Activated T-helper 9 cell treated with anti-CD3 and anti-CD28 coated beads, Interleukin-2, amount 50 U/mL, for 16 hours (primary cell): ENCODE measurements at regions not wholly inside any gene's neighbourhood (a gene's known extent, or its start where the extent isn't known, plus 50 kb on each side); places are given as distances from the start of the nearest gene placed in this dataset.
"Not testable (repeated sequence)": the region's sequence is repeated elsewhere in the genome, so short reads cannot be mapped to it uniquely, and the experiment has no call there.

ENCODE experiments used
- DNase-seq: peaks from one replicate; pipeline ENCODE4 v3.0.0-alpha.2; 2020; ENCODE audit warnings: low read depth

DNA sequence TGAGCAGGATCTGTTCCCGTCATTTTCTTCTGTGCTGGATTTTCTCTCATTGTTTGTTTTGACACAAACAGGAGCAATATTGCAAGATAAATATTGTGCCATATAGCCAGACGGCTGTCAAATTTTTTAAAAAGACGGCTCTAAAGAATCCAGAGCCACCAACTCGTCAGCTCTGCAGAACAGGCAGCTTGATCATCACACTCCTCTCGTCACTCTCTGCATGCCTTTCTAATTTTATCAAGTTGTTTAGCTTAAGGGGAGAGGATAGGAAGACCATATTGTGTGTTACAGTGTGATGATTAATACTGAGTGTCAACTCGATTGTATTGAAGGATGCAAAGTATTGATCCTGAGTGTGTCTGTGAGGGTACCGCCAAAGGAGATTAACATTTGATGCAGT lies 562.8 kb downstream of the GALC start:
- no peak for DNase-seq

DNA sequence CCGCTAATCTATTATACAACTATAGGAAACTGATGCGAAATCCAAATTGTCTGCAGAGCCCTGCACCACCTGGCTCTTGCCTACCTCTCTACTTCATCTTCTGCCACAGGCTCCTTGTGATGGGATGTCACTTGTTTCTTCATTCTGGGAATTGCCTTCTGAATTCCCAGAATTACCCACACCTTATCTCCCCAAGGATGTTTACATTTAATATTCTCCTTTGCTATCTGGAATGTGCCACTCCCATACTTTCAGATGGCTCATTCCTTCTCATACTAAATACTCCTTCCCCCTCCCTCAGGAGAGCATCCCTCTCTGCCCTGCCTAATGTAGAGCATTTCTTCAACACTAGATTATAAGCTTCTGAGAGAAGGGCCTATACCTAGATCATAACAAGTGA lies 573.1 kb downstream of the GALC start:
- DNase-seq = no peak

DNA sequence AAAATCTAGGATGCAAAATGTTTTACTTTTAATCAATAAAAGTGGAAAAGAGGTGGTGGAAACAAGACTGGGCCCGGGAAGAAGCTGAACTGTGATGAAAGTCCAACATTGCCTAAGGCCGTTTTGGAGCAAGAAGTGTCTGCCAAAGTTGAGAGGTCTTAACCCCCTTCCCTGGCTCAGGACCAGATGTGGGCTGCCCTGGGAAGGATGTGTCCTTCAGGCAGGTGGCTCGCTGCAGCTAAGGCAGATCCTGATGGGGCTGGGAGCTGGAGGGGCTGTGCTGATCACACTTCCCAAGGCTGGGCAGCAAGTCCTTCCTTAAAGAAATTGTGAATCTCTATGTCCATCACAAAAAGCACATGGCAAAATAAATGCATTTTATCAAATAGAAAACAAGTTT lies 581.6 kb downstream of the GALC start:
- no peak for DNase-seq

DNA sequence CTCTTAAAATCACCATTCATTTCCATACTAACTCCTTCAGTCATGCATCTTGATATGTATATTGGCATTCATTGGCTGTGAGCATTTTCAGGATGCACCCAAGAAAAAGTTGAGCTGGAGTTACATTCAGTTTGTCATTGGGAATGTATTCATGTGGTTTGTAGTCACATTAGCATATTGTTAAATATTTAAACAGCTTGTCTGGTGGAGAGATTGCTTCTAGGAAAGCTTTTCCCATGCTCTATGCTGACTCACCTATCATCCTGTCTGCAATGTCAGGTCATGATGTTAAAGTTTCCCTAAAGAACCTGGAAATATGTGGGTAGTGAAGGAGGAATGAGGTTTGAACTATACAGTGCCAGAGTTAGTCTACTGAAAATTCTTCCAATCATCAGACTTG lies 583.6 kb downstream of the GALC start:
- no peak for DNase-seq

DNA sequence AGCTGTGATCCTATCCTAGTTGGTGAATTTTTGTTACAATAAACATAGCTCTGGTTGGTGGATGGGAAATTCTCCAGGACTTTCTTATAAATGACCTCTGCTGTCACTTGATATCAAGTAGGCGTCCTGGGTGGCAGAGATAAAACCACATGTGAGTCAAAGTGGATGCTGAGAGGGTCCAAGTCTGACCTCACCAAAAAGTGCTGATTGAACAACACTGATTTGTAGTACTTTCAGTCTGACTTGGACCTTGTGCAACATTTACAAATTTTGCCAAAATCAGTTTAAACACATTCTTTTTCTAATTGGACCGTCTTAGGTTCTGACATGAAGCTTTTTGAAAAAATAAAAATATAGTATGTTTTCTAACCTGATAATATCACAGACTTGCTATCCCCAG lies 585.6 kb downstream of the GALC start:
- DNase-seq = no peak

DNA sequence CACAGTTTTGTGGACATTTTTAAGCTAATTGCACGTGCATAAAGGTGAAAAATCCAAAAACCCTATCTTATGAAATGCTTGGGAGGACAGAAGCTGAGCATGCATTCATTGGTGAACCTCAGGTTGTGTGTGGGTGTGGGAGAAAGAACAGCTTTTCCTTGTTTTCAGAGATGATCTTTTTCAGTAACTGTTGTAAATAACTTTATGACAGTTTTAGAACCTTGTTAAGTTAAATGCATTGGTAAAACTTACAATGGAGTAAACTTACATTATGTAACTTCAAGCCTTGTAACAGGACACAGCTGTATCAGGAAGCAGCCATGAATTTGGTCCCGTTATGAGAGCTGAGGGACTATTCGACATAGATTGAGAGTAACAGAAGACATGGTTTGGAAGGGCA lies 587.4 kb downstream of the GALC start:
- no peak for DNase-seq

DNA sequence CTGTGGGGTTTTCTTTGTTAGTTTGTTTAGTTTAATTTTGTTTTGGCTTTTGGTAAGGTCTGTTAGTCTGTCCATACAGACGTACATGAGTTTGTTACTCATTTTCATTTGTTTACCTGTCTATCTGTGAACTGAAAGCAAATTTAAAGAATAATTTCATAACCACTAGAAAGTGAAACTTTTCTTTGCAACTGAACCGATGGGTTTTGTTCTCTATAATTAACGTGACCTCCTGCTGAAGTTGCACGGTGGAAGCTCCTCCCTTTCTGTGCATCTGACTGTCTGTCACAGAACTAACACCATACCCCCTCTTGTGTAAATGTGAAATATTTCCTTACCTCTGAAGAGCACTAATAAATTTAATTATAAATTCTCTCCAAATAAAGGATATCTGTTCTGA lies 595.5 kb downstream of the GALC start:
- no peak for DNase-seq

DNA sequence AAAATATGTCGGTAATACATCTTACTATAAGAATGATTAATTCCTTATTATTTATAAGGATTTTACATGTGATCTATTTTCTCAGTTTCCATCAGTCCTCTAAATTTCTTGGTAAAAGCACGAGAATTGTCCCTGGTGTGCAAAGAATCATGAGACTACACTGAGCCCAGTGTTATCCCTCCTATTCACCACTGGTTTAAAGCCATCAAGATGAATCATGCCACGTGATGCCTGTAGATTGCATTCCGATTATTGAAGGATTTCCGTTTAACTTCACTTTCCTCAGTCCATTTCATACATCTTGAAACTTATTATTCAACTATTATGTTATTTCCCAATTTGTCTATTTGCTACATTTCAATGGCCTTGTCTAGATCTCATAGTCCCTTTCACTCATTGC lies 601.9 kb downstream of the GALC start:
- DNase-seq = no peak

DNA sequence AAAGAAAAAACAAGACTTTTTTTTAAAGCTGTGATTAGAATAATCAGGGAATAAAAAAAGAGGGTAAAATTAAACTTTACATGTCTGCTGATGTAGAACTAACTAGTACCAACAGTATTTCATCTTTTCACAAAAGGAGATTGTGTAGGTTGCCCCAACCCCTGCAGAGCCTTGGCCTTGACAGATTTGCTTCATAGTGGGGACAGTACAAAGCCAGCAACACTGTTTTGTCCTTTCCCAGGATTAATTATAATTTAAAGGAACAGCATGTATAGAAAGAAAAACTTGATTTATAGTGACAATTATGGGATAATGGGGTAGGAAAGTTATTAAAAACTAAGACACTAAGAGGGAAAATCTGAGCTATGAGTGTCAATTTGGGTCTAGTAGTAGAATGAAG lies 604.0 kb downstream of the GALC start:
- no peak for DNase-seq

DNA sequence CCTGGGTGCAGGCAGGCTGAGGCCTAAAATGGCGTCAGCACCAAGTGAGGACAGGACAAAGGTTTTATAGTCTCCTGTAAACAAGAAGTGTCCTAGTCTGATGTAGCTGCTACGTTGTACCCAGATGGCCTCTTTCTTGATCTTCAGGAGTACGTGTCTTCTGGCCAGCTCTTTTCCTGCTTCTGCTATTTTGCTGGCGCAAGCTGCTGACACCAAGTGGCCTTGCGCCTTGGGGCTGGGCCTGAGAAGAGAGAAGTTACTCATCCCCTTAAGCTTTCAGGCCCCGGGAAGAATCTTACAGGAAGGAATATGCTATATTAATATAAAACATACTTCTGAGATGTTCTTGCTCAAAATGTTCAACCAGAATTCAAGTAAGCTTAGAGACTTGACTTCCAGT lies 605.2 kb downstream of the GALC start:
- no peak for DNase-seq

DNA sequence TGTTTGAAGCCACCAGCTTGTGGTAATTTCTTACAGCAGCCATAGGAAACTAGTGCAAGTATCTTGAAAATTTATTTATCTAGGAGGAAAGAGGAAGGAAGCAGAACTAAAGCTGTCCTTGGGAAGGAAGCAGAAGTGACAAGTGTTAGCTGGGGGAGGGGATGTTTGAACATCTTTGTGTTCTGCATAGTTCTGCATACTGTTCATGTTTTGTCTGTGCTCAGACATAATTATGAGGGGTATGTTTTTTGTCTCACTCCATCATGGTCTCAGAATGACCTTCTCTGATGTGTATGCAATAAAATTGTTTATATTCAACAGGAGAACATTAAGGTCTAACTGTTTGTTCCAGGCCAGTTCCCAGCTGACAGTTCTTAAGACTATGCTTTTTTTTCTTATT lies 606.5 kb downstream of the GALC start:
- DNase-seq = no peak

DNA sequence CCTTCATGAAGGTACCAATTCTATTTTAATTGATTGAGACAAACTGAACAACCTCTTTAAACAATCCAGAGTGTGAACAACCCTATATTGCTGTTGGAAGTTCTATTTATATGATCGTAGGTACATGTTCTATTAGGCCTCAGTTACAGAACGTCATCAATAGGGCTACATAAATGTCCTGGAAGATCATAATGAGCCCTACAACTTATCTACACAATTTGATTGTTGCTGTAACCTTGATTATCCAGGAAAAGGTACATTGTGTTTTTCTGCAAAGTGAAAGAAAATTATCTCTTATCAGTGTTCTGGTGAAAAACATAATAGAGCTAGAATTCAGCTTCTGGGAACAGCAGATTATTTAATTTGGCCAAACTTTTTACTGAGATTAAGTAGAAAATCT lies 612.9 kb downstream of the GALC start:
- no peak for DNase-seq

DNA sequence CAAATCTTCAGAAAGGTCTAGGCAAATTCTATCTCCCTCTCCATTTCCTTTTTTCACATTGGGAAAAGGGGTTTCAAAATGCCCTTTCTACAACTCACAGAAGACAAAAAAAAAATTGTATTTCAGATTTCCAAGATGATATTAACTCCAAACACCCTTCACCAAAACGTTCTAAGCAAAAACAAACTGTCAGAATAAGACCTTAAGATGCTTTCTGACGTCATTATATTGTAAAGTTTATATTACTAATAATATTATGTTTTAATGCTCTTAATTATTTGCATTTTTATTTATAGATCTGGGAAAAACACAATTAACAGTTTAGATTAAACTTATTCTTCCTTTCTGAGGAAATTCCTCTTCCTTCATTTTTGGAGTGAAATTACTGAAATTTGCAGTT lies 624.2 kb downstream of the GALC start:
- DNase-seq = no peak

DNA sequence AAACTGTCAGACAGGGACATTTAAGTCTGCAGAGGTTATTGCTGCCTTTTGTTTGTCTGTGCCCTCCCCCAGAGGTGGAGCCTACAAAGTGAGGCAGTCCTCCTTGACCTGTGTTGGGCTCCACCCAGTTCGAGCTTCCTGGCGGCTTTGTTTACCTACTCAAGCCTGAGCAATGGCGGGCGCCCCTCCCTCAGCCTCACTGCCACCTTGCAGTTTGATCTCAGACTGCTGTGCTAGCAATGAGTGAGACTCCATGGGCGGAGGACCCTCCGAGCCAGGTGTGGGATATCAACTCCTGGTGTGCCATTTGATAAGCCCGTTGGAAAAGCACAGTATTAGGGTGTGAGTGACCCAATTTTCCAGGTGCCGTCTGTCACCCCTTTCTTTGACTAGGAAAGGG lies 632.7 kb downstream of the GALC start:
- DNase-seq = not testable (repeated sequence)

DNA sequence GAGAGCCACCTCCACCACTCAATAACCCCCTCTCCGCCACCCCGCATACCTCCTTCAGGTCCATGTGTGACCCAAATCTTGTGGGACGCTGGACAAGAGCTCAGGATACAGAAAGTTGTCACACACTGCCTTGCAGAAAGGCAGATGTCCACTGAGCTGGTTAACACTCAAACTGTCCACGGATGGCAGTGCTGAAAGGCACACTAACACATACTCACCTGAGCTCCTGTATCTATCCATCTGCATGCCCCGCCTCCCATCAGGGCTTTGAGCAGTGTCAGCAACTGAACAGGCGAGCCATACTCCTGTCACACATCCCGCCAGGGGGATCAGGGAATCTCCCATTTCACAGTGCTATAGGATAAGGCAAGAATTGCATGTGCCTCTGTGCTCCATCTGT lies 642.0 kb downstream of the GALC start:
- DNase-seq = no peak

DNA sequence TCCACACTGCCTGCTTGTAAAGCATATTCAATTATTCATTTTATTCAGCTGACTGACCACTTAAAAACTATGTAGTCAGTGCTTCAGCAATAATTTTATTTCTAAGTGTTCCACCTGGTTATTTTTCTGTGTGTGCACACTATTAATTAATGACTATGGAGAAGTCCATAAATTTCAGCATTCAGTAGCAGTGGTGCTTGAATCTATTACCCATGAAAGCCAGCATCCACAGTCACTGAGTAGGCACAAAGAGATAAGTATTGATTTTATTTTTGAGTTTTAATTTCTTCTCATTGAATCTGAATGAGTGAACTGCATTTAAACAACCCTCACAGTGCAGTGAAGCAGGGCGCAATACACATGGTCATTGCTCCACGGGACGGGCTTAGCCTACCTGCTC lies 643.1 kb downstream of the GALC start:
- no peak for DNase-seq

DNA sequence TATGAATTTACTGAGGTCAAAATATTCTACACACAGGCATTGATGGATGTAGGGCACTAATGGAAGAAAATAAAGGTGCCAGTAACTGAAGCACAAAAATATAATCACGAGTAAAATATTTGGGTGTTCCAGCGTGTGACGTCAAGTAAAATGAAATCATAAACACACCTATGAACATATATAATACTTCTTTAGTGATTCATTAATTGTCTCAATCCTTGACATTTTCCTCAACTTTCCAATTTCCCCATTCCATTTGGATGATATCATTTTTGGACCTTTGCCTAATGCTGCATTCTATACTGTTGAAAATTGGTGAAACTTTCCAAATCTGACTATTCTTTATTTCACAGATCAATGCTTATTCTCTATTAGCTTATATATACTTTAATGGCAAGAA lies 649.3 kb downstream of the GALC start:
- no peak for DNase-seq

DNA sequence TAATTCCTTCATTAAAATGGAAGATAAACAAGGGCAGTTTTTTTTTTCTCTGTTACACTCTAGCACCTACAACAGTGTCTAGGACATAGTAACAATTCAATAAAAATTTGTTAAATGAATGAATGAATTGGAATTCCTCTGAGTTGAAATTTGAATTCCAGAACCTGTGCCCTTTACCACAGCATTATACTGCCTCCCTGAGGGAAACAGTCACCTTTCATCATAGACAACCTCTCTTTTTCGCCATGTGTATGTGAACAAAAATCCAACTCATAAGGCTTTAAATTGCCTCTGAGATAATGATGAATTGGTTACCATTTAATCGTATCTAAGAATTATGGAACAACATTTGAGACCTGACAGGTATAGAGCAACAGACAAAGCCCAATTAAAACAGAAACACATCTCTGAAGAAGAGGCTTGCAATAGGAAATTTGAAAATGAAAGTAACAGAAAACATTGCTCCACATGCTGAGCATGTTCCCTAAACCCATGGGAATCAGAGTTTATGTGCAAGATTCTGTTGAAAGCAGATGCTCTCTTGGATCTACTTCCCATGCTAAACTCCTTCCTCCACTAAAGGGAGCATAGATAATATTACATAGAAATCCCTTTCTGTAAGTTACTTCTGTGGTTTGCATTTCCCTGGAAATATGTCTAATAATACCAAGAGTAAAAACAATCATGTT lies 657.8 kb downstream of the GALC start:
- DNase-seq = no peak

DNA sequence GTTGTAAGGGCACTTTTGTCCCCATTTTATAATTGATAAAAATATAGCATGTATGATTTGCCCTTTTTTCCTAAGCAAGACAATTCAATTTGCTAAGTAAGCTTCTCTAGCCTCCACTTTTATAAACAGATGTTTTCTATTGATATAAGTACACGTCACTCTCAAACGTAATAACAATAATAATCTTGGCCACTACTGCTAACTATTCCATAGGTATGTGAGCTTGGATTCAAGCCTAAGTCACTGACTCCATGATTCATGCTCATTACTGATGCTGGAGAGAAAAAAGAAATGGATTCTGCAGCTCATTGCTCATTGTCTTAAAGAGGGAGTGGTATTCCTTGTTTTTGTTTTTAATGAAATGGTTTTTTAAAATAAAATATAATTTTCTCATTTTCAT lies 661.0 kb downstream of the GALC start:
- DNase-seq = no peak

DNA sequence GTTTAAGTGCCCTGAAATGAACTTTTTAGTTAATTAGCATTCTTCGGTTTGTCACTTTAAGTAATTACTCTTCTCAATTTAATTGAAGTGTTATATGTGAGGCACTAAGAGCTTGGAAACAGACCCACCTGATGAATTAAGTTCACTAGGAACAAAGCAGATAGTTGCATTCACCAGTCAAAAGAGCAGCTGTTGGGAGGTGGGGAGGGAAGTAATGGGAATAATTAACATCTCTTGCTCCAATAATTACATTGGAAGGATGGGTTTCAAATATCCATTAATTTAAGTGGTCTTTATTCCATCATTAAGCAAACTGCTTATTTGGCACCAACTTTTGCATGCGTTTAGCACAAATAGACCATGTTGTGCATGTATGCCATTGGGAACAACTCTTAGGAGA lies 667.2 kb downstream of the GALC start:
- no peak for DNase-seq

DNA sequence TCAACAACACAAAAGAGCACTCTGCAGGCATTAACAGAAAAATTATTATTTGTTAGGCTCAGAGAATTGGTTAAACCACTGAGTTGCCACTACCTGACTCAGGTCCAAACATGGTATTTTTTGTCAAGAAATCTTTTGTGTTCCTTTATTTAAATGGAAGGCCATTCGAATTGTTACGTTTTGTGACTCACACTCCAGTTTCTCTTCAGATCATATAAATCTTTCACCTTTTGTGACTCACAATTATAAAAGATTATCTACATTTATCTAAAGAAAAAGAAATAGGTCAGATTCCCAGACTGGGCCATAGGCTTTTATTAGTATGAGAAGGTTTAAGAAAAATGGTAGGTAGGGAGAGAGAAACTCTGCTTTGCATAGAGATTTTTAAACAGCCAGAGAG lies 669.8 kb downstream of the GALC start:
- DNase-seq = no peak

DNA sequence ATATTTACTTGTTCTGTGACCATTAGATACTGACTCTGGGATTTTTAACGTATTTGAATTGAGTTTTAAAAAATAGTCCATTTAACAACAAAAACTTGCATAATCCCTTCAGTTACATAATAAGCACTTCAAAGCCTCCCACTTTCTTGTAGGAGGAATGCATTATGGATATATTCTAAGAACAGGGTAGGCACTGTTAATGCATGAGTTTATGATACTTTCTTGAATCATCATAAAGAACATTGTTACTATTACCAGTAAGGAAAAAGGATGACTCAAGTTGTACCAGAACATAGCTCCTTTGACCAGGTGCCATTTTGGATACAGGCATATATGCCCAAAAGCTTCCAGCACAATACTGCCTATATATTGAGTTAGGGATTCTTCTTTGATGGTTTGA lies 671.4 kb downstream of the GALC start:
- no peak for DNase-seq

DNA sequence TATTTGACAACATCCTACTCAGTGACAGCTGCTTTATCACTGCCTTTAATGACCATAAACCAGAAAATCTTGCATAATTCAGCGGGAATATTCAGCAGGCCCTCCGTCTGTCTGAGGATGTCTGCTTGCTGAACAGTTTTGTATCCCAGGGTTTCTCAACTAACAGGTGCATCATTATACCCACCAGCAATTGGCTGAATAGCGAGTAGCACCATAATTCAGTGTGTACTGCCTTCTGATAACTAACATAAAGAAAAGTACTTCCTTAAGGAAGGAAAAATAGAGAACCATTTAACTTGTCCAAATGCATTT lies 680.1 kb downstream of the GALC start:
- no peak for DNase-seq

DNA sequence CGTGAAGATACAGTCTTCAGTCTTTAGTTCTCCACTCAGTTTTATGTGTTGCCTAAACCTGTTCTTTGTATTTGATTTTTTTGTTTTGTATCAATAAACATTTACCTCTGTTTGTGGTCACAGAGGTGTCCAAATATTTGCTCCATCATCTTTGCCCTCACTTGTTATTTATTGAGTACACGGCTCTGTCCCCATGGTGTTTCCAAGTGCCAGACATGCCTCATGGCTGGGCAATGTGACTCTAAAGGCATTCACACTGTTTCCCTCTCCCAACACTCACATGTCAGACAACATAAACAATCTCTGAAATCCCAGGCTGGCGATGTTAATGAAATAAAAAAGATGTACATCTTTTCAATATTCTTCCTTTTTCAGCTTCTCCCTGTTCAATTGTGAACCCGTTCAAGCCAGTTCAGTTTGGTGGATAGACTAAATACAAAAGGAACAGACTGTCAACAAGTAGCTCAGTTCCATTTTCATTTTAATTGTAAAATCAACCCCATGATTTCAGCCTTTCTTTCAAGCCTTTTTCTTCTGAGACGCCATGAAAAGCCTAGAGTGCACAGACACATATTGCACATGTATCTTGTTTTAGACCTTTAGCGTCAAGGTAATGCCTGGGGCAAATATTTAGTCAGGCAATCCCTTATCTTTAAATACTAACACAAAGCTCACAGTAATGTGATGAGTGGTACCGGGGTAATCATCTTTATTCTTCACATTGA lies 680.7 kb downstream of the GALC start:
- DNase-seq = no peak
